T-helper 2 cell treated with Interferon-gamma antibody and Interleukin-4, amounts not matched to agents 100 ng/mL and 5 ng/mL, for 36 hours (primary cell): ENCODE measurements at regions not wholly inside any gene's neighbourhood (a gene's known extent, or its start where the extent isn't known, plus 50 kb on each side); places are given as distances from the start of the nearest gene placed in this dataset.
"Not testable (repeated sequence)": the region's sequence is repeated elsewhere in the genome, so short reads cannot be mapped to it uniquely, and the experiment has no call there.

ENCODE experiments used
- intact Hi-C: fragments of 100-400 bp; cut with micrococcal nuclease; formaldehyde crosslinking; loops from one replicate; pipeline ENCODE4 v1.15.1; 2023

GRCh38 chrX:111041018-111041462 lies 55.0 kb upstream of the PAK3 start:
- intact Hi-C loops, result no loop called here

GRCh38 chrX:111040377-111041017 lies 55.5 kb upstream of the PAK3 start:
- intact Hi-C loops, result no loop called here

GRCh38 chrX:111039606-111040005 lies 56.4 kb upstream of the PAK3 start:
- intact Hi-C loops, result no loop called here

GRCh38 chrX:111035991-111036390 lies 60.0 kb upstream of the PAK3 start:
- intact Hi-C loops, result no loop called here

GRCh38 chrX:111035256-111035655 lies 60.7 kb upstream of the PAK3 start:
- intact Hi-C loops, result no loop called here

- intact Hi-C loops, result not testable (repeated sequence)
These were observed 73.0 kb upstream of the PAK3 start for GRCh38 chrX:111022998-111023397.

GRCh38 chrX:111020283-111020682 lies 75.7 kb upstream of the PAK3 start:
- intact Hi-C loops, result no loop called here

- intact Hi-C loops, result no loop called here
These were observed 82.1 kb upstream of the PAK3 start for GRCh38 chrX:111013778-111014455.

GRCh38 chrX:111010111-111010510 lies 85.9 kb upstream of the PAK3 start:
- intact Hi-C loops, result no loop called here

- intact Hi-C loops, result no loop called here
These were observed 86.7 kb upstream of the PAK3 start for GRCh38 chrX:111009256-111009655.

- intact Hi-C loops, result no loop called here
These were observed 87.9 kb upstream of the PAK3 start for GRCh38 chrX:111008126-111008525.

- intact Hi-C loops, result no loop called here
These were observed 88.8 kb upstream of the PAK3 start for GRCh38 chrX:111007238-111007637.

- intact Hi-C loops, result no loop called here
These were observed 89.9 kb upstream of the PAK3 start for GRCh38 chrX:111006116-111006515.

GRCh38 chrX:111005166-111005565 lies 90.8 kb upstream of the PAK3 start:
- intact Hi-C loops, result no loop called here

GRCh38 chrX:111003118-111003517 lies 92.9 kb upstream of the PAK3 start:
- intact Hi-C loops, result no loop called here

GRCh38 chrX:110992611-110993010 lies 103.4 kb upstream of the PAK3 start:
- intact Hi-C loops, result loop anchor here (1.0 to 10.0 kb wide), 3 partner anchors 108 to 452 kb away; no protein-coding TSS in a partner anchor

- intact Hi-C loops, result loop anchor here (10.0 kb wide), 1 partner anchor 455 kb away; no protein-coding TSS in a partner anchor
These were observed 106.1 kb upstream of the PAK3 start for GRCh38 chrX:110989869-110990268.

- intact Hi-C loops, result no loop called here
These were observed 106.5 kb upstream of the PAK3 start for GRCh38 chrX:110989447-110989846.

GRCh38 chrX:110987292-110987691 lies 108.7 kb upstream of the PAK3 start:
- intact Hi-C loops, result no loop called here

- intact Hi-C loops, result no loop called here
These were observed 110.5 kb upstream of the PAK3 start for GRCh38 chrX:110985470-110985869.

GRCh38 chrX:110983024-110983423 lies 113.0 kb upstream of the PAK3 start:
- intact Hi-C loops, result no loop called here

GRCh38 chrX:110966839-110967238 lies 129.2 kb upstream of the PAK3 start:
- intact Hi-C loops, result no loop called here

- intact Hi-C loops, result no loop called here
These were observed 129.9 kb upstream of the PAK3 start for GRCh38 chrX:110966091-110966454.
